CD4-positive, alpha-beta T cell treated with Interleukin-17A for 1 hour (primary cell): ENCODE measurements at regions not wholly inside any gene's neighbourhood (a gene's known extent, or its start where the extent isn't known, plus 50 kb on each side); places are given as distances from the start of the nearest gene placed in this dataset.
"Not testable (repeated sequence)": the region's sequence is repeated elsewhere in the genome, so short reads cannot be mapped to it uniquely, and the experiment has no call there.

Experiments
- DNase-seq: peaks from one replicate; pipeline ENCODE4 v3.0.0-alpha.2; 2020

DNA sequence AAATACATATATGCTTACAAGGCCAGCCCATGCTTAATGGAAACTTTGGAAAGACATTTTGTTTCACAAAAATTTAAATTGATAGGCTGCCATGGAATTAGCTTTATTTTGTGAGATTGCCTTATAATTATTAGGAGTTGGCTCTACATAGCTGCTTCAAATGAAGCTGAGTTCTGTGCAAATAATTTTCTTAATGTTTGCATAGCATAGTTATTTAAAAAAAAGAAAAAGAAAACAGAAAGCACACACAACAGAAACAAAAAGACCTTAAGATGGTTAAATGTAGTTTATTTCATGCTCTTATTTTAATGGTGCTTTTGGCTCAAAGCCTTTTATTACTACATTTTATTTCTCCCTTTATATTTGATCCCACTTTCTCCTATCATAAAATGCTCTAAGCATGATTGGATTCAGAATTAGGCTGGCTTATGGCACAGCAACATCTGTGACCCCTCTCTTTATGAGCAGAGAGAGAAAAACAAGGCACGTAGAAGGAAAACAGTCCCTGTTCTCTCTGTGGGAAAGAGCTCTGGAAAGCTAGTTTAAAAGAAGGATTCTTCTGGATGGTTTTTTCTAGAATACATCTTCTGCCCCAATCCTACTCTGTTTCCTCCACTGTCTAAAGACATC lies 530.5 kb downstream of the NTRK2 start:
- no peak for DNase-seq

DNA sequence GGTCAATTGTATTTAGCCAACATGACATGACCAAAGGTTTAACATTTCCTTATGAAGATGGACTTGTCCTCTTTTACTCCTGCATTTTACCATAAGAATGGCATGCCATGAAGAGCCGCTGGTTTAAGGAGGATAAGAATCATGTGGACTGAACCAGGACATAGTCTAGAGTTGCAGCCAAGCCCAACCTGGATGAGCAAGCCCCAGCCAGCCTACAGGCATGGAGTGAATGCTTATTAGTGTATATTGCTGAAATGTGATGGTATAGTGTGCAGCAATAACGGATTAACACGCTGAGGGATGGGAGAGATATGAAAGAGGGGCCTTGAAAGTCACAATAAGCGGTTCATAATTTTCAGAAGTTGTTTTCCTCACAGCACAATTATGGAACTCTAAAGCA lies 523.2 kb downstream of the NTRK2 start:
- DNase-seq: no peak

DNA sequence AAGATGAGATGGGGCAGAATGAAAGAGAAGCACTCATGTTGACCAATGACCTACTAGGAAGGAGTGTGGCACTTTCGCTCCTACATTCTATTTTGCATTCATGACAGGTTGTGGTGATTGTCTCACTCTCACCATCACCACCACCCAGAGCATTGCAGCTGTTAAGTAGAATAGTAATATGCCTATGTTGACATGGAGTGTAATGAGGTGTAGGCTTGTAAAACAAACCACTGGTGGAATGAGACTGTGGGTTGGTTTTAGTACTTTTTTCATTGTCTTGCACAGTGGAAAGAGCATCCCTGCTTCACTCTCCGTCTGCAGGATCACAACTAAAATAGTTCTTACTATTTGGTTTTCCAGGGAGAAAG lies 516.7 kb downstream of the NTRK2 start:
- DNase-seq: no peak

DNA sequence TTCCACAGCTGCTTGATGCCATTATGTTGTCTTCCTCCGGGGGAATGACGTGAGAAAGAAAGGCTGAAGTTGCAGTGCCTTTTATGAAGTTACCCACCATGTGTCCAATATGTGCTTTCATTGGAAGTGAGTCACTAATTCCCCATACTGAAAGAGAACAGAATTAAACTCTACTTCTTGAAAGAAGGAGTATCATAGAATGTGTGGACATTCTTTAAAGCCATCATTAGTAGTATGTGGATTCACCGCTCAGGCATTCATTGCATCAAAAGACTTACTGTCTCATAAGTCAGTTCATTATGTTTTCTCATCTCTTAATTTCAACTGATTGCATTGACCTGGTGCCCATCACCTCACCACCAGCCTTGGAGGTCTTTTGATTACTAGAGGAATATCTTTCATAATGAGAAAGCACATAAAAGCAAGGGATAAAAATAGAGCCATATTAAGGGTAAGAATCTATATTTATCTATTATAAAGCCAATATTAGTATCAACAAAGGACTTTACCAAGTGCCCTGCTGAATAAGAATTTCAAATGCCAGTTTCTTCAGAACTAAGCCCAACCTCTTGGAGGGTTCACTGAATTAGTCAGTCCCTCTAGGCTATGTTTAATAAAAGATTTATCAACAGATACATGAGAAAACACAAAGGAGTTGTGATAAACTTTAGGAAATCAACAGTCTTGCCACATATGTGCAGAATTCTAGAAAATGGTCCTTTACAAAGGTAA lies 516.1 kb downstream of the NTRK2 start:
- no peak for DNase-seq

DNA sequence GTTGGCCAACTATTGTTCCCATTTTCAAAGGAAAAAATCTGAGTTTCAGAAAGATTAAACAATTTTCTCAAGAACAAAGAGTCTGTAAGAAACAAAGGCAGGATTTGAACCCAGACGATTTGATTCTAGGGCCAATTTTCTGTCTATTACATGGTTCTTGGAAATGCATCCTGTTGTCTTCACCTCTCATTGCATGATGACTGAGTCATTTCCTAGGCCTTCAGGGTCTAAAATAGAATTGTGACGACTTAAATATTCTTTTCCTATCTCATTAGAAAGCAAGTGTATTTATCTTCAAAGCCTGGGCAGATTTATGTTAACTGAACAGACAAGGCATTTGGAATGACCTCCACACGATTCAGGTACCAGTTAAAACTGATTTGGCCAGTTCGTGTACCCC lies 512.9 kb downstream of the NTRK2 start:
- DNase-seq: no peak

DNA sequence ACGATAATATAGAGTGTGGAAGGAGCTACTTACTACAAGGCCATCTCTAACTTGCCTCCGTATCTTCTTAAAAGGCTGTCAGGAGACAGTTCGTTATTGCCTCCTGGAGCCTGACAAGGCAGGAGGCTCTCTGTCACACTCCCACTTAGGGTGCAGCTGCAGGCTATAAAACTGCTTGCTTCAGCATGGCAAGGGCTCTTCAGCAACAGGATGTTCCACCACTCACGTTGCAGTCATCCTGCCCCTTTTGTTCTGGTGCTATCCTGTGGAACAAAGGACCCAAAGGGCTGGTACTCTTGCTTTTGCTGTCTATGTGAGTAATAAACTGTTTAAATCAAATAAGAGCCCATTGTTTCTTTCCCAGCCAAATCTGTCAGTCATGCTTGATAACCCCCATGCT lies 508.9 kb downstream of the NTRK2 start:
- DNase-seq: no peak

DNA sequence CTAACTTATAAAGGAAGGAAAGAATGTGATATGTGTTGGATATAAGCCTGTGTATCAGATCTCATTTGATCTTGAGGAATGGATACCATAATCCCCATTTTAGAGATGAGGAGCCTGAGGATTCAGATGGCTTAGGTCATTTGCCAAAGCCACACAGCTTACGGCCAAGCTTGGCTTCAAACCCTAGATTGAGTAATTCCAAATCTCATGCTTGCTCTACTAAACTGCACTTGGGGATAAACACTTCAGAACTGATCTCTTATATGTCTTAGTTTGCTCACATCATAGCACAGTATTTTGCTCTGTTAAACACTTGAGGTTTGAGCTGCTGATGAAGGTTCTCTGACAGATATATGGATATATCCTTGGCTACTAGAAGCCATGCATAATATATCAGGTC lies 504.4 kb downstream of the NTRK2 start:
- DNase-seq: no peak

DNA sequence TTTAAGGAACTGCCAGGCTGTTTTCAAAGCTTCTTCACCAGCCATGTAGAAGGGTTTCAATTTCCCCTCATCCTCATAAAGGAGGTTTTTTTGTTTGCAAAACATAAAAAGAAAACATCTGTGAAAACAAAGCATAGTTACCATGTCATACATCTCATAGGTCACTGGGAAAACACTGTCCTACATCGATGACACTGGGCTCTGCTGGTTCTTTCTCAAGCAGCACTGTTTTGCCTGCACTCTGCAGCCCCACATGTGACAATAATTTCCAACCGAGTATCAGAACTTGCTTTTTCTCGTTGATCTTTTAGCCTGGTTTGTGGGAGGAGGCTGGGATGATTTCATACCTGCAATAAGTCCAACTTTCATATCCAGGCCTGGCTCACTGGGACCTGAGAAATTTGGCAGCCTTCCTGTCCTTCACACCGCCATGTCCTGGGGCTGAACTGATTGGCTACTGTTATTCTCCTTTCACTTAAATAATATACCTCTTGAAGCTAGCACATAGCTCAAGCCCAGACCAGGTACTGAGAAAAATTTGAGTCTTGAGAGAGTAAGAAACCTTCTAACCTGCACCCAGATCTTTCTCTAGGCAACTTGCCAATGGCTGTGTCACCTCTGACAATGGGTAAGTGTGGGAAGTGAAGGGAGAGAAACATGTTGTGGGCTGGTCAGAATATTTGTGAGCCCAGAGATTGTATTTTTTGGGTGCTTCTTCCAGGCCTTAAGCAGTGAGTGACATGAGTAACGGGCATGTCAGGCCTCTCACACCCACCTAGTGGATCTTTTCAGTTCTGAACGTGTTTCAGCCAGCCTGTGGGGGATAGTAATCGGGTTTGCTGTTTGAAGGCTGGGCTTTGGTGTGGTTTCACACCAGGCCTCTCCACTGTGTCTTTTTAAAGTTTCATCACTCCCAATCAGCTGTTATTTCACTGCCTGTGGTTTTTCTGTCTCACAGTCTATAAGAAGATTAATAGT lies 502.8 kb downstream of the NTRK2 start:
- no peak for DNase-seq

DNA sequence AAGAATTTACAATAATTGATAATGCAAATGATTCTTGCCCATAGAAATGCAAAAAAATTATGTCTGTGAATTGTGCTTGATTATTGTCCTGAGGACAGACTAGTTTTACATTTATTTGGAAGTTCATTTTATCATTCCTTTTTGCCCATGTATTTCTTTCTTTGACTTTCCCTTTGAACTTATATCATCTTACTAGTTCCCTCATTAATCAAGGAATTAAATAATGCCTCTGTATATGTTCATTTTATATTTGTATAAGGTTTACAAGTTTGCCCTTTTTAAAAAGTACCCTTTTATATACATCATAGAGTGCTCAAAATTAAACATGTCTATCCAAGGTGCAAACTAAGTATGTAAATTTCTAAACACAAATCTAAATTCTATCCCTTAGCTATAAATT lies 501.6 kb downstream of the NTRK2 start:
- DNase-seq: no peak

DNA sequence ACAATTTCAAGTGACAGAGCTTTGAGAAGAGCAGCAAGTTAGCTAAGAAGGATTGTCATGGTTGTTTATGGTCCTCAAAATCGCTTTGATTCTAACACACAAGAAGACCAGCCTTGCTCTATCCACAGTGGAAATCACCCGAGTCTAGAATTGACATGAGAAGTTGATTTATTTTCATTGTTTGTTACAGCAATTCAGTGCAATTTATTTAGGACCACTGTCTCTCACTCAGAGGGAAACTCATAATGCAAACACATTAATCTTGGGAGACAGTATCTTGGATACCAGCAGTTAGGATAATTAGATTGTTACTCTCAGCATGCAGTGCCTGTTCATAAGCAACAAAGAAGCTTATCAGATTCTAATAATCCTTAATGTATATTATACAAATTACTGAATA lies 498.9 kb downstream of the NTRK2 start:
- DNase-seq: no peak

DNA sequence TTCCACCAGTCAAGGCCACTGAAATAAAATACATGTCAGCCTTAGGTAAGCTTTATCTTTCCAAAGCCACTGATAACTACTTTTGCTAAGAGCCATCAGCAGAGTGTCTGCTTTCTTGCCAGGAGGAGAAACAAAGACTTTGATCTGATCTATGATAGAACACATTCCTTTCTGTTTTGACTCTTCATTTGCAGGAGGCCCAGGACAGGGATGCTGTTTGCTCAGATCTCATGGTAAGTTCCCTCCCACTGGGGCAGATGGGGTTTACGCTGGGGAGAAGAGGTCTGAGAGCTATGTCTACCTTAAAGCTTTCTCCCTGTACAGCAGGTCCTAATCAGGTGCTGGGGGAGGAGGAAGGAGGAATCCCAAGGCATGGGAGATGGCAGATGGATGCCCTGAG lies 497.6 kb downstream of the NTRK2 start:
- DNase-seq: no peak

DNA sequence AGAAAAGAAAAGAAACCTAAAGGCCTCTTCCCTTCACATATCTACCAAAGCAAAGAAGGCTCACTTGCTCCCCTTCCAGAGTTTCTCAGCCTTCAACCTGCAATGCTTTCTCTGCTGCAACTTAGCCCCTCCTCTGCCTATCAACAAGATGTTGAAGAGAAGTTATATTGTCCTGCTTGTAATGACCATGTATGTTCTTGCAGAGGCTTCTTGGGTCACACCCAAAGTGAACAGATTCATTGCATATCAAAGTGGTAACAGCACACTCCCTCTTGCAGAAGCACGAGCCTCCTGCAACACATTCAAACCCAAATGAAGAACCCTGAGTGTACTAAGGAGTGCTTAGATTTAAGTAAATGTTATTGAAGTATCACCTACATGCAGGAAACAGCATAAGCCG lies 494.3 kb downstream of the NTRK2 start:
- no peak for DNase-seq

DNA sequence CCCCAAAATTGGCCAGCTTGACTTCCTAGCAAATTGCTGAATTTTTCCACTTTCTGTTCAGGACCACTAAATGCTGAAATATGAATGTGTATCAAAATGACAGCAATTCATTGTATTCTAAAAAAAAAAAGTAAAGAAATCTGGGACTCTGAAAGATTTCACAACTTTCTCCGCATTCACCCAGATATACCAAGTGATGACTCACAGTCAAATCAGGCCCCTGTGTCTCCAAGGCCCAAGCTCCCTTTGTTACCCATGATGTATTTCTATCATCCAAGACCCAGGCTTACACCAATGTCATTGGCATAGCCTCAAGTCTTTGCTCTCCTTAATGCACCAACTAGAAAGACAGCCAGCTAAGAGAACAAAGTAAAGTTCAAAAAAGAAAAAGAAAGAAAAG lies 493.9 kb downstream of the NTRK2 start:
- no peak for DNase-seq

DNA sequence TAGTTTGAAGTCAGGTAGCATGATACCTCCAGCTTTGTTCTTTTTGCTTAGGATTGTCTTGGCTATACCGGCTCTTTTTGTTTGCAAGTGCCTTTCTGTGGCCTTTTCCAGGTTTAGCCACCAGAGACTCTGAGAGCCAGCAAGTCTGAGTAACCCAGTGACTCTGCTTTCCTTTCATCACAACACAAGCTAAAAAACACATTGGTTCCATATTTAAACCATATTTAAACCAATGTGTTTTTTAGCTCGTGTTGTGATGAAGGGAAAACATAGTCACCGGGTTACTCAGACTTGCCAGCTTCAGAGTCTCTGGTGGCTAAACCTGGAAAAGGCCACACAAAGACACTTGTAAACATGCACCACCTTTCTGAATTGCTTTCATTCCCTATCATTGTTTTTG lies 493.3 kb downstream of the NTRK2 start:
- no peak for DNase-seq

DNA sequence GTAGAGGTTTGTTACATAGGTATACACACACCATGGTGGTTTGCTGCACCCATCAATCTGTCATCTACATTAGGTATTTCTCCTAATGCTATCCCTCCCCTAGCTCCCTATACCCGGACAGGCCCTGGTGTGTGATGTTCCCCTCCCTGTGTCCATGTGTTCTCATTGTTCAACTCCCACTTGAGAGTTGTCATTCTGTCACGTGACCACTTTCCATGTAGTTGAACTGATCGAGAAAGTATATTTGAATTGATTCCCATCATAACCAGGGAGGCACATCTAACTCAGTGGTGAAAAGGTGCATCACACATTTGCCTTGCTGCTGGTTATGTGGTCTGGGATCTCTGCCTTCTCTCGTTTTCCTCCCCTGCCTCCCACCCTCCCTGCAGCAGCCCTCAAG lies 491.4 kb downstream of the NTRK2 start:
- DNase-seq: not testable (repeated sequence)

DNA sequence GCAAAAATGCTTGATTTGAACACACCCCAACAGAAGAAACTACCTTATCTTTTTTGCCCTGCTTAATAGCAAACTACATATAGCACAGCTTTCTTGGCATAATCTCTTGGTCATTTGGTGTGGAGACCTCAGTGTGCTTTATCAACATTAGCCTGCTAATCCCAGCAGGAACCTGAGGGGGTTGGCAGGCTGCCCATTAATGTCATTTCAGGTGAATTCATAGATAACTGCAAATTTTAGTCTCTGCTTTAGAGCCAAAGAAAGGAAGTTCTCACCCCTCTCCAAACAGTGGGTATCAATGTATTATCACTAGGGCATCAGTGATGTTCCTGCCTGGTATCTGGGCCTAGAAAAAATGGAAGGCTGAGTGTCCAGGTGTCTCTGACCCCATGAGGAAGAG lies 489.0 kb downstream of the NTRK2 start:
- DNase-seq: no peak

DNA sequence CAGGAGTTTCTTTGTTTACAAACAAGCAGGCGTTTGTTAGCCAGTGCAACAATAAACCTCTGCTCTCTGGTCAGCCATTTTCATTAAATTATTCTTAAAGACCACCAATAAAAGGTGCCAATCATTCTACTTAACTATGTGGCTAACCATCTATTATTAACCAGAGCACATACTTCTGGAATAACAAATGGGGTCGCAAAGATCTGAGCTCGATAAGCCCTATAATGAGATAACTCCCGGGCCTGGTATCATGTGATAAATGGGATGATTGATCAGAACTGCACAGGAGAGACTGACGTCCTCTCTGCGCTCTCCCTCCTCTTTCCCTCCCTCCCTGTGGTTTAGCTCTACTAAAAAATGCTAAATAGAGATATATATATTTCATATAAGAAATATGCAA lies 488.2 kb downstream of the NTRK2 start:
- DNase-seq: no peak

DNA sequence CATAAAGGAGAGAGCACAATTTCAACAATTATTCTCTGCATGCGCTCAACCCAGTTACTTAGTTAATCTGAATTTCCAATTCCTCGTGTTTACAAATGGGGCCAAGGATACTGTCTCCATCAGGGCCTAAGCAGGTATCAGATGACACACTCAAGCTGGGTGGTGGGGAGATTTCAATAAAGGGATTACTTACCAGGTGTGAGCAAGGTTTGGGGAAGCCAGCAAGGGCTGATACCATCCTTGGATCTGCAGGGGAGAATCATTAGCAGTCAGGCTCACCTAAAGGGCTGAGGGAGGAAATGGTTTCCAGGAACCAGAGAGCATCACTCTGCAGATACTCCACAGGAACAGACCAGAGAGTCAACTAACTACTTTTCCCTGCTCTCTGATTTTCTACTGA lies 487.1 kb downstream of the NTRK2 start:
- no peak for DNase-seq

DNA sequence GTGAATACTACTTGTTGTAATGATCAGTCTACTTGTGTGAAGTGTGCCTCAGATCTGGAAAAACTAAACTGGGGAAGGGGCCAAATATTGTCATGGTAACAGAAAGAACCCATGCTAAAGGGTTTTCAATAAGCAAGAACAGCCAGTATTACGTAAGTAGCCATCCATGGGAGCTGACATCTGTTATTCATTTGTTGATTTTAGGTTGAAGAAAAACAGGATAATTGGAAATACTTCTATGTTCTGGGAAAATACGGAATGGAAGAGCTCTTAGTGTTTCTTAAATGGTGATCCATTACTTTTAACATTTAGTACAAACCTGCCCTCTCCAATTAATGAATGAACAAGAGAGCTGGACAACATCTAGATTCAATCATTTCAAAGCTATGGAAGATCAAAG lies 485.8 kb downstream of the NTRK2 start:
- no peak for DNase-seq

DNA sequence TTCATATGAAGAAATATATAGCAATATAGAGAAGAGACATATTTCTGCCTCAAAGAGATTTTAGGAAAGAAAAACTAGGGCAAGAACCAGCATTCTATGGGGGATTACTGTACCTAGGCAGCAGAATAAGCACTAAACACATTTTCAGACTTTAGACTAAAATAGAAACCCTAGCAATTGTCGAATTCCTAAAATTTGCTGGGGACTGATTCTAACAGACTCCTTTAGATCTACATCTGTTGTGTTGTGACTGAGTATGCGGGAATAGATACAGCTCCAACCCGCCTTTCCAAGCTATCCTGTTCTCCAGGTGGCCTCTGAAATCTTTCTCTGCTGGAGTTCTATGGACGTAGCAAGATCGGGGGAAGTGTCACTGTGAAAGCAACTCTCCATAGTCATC lies 482.2 kb downstream of the NTRK2 start:
- no peak for DNase-seq

DNA sequence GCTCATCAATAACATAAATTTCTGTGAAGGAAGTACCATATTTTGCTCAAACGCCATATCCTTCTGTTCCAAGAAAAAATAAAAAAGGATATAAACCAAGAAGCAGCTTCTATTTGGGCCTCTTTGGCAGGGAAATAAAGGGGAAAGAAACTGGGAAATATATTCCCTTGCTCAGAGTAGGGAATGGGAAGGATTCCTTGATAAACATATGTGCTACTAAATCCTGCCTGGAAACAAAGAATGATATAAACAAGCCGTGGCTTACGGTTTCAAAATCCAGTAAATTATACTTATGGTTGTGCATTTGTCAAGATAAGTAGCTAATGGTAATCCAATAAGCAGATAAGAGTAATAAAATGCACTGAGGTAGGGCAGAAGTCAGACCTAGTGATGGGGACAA lies 481.6 kb downstream of the NTRK2 start:
- DNase-seq: no peak

DNA sequence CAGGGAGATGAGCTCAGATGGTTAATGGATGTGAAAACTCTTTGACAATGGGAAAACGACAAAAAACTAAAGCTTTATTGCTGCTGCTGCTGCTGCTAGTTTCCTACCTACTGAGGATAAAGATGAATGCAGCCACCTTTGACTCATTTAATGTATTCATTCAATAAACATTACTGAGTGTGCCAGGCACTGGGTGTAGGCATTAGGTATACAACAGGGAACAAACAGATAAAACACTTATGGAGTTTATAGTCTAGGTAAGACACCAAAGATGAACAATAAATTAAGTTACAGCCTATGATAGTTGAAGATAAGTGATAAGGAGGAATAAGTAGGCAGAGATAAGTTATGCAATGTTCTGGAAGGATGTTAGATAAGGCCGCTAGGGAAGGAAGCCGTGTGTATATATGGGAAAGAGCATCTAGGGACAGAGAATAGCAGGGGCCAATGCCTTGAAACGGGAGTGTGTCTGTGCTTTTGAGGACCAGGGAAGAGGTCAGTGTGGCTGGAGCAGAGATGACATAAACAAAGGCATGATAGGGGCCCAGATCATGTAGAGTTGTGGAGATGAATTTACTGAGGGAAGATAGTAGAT lies 477.6 kb downstream of the NTRK2 start:
- DNase-seq: no peak

DNA sequence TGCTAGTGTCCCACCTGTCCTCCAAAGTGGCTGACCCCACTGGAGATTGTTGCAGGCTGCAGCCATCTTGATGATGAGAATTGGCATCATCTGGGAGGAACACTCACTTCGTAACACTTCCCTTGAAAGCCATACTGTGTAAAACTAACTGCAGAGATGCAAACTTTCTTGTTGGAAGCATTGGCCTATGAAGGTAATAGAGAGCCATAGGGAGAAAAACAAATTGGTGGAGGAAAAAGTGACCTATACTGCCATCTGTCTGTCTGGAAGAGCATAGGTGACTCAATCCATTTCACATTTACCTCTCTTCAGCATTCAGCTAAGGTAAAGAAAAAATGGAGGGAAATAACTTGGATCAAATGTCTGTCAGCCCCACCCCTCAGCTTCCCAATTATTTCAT lies 473.4 kb downstream of the NTRK2 start:
- no peak for DNase-seq

DNA sequence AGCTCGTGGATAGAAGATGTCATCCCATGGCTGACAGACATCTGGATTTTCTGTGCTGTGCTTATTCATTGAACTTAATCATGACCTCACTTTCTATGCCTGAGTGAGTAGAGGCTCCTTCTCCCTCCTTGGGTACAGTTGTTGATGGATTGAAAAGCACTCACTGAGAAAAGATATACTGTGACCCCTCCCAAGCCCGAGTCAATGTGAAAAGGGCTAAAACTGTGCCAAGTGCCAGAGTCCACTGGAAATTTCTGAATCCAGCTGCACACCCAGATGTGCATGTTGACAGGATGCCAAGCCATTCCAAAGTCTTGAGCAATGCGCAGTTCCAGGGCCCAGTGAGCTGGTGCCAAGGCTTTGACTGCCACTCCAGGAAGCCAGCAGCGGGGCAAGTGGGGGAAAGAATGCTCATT lies 473.0 kb downstream of the NTRK2 start:
- no peak for DNase-seq
